H1 (cell line): ENCODE measurements at regions not wholly inside any gene's neighbourhood (a gene's known extent, or its start where the extent isn't known, plus 50 kb on each side); places are given as distances from the start of the nearest gene placed in this dataset.
A peak's percentile ranks its signal among the peaks of the same experiment; 100 is the strongest.
"Not testable (repeated sequence)": the region's sequence is repeated elsewhere in the genome, so short reads cannot be mapped to it uniquely, and the experiment has no call there.

Experiments
- CTCF ChIA-PET: fragments of 300-600 bp; sonication (Branson Sonifier 250); formaldehyde crosslinking; loops from one replicate; lab custom pipeline; 2021; ENCODE audit not compliant: partially characterized antibody; lab: Charles Lee
- POLR2A ChIA-PET: fragments of 300-600 bp; sonication (Branson Sonifier 250); formaldehyde crosslinking; loops from one replicate; lab custom pipeline; 2021; ENCODE audit warnings: inconsistent platforms; ENCODE audit not compliant: partially characterized antibody; lab: Charles Lee
- DNase-seq, 2 experiments: peaks; one replicate each; pipeline versions ENCODE4 v3.0.0 to v3.0.0-alpha.2; 2010 to 2022; ENCODE audit warnings: low spot score in 2 of 2, low read depth in 1 of 2, mixed read lengths in 1 of 2
- FAIRE-seq: peaks from 2 replicates; lab custom pipeline; 2011; peaks lifted over from hg19 to GRCh38; lab: Jason Lieb, UNC
- H2AFZ ChIP-seq: 2 replicates; pipeline ENCODE4 v1.8.1; 2012; ENCODE audit warnings: low read length, inconsistent platforms
- H2AK5ac ChIP-seq: 2 replicates; pipeline ENCODE4 v1.6.1; 2013; ENCODE audit warnings: low read depth, low read length
- H2BK120ac ChIP-seq: replicated peaks from 2 replicates; pipeline ENCODE3; 2013; ENCODE audit warnings: low read depth, low read length, inconsistent platforms
- H2BK12ac ChIP-seq: 2 replicates; pipeline ENCODE4 v1.6.1; 2013; ENCODE audit warnings: low read depth, low read length
- H2BK15ac ChIP-seq: 2 replicates; pipeline ENCODE4 v1.6.1; 2013; ENCODE audit warnings: low read length
- H2BK20ac ChIP-seq: 2 replicates; pipeline ENCODE4 v1.6.1; 2013; ENCODE audit warnings: low read length
- H2BK5ac ChIP-seq: 2 replicates; pipeline ENCODE4 v1.6.1; 2013; ENCODE audit warnings: low read depth, low read length
- H3K14ac ChIP-seq: 2 replicates; pipeline ENCODE4 v1.6.1; 2013; ENCODE audit warnings: inconsistent platforms; ENCODE audit not compliant: insufficient read length
- H3K18ac ChIP-seq: 2 replicates; pipeline ENCODE4 v1.6.1; 2013; ENCODE audit warnings: low read length; ENCODE audit errors: extremely low read depth
- H3K23ac ChIP-seq: 2 replicates; pipeline ENCODE4 v1.6.1; 2013; ENCODE audit warnings: inconsistent platforms; ENCODE audit not compliant: insufficient read length
- H3K23me2 ChIP-seq: 2 replicates; pipeline ENCODE4 v1.6.1; 2013; ENCODE audit warnings: low read depth, low read length
- H3K27ac ChIP-seq: 2 replicates; pipeline ENCODE4 v1.6.1; 2011; ENCODE audit warnings: low read depth, low read length, inconsistent platforms
- H3K27me3 ChIP-seq, 4 experiments: replicated peaks in 1 of 4; 1 replicate in 1 of 4; 2 replicates in 3 of 4; pipeline versions ENCODE4 v1.6.1 to v1.8.1; 2011 to 2013; ENCODE audit warnings: low read length in 3 of 4, mild to moderate bottlenecking in 3 of 4, inconsistent platforms in 2 of 4, mixed read lengths in 2 of 4, moderate library complexity in 1 of 4; ENCODE audit not compliant: control insufficient read depth in 3 of 4, insufficient read depth in 3 of 4; ENCODE audit errors: extremely low read depth in 1 of 4
- H3K36me3 ChIP-seq, 4 experiments: 2 replicates each; pipeline versions ENCODE4 v1.6.1 to v1.8.1; 2011 to 2013; ENCODE audit warnings: mild to moderate bottlenecking in 4 of 4, low read length in 3 of 4, moderate library complexity in 2 of 4, control low read depth in 1 of 4, inconsistent platforms in 1 of 4; ENCODE audit not compliant: insufficient read depth in 4 of 4, control insufficient read depth in 2 of 4
- H3K4ac ChIP-seq: replicated peaks from 2 replicates; pipeline ENCODE3; 2013; ENCODE audit warnings: low read length, low read depth, mixed read lengths, inconsistent platforms; ENCODE audit not compliant: insufficient read length
- H3K4me1 ChIP-seq, 4 experiments: replicated peaks in 1 of 4; 1 replicate in 1 of 4; 2 replicates in 3 of 4; pipeline versions ENCODE4 v1.6.1 to v1.8.1; 2011 to 2013; ENCODE audit warnings: low read length in 3 of 4, inconsistent platforms in 2 of 4, mixed read lengths in 1 of 4; ENCODE audit not compliant: insufficient read depth in 4 of 4, control insufficient read depth in 3 of 4
- H3K4me2 ChIP-seq, 2 experiments: 2 replicates each; pipeline versions ENCODE4 v1.6.1 to v1.8.1; 2011 to 2013; ENCODE audit warnings: low read depth in 2 of 2, low read length in 2 of 2, control low read depth in 1 of 2, inconsistent platforms in 1 of 2, mild to moderate bottlenecking in 1 of 2; ENCODE audit not compliant: insufficient read depth in 1 of 2
- H3K4me3 ChIP-seq, 4 experiments: fragments of 200-600, 300-600 bp in 1 of 4; sonication (generic), shearing (Covaris generic), sonication (Bioruptor Twin) in 1 of 4; 2 replicates each; pipeline versions ENCODE4 v1.5.1 to v1.8.1; 2011 to 2016; ENCODE audit warnings: low read length in 4 of 4, low read depth in 3 of 4, control low read depth in 2 of 4, inconsistent platforms in 2 of 4, mild to moderate bottlenecking in 2 of 4, mixed read lengths in 1 of 4, moderate library complexity in 1 of 4; ENCODE audit not compliant: insufficient read depth in 2 of 4; ENCODE audit errors: extremely low read depth in 1 of 4
- H3K56ac ChIP-seq: replicated peaks from 2 replicates; pipeline ENCODE3; 2013; ENCODE audit warnings: low read depth, mild to moderate bottlenecking, mixed read lengths, low read length, inconsistent platforms; ENCODE audit not compliant: insufficient read length
- H3K79me1 ChIP-seq: 2 replicates; pipeline ENCODE4 v1.6.1; 2013; ENCODE audit warnings: low read depth, low read length, control low read depth
- H3K79me2 ChIP-seq, 2 experiments: 2 replicates each; pipeline versions ENCODE4 v1.6.1 to v1.8.1; 2012 to 2013; ENCODE audit warnings: low read length in 2 of 2, mild to moderate bottlenecking in 2 of 2, inconsistent platforms in 1 of 2; ENCODE audit not compliant: insufficient read depth in 2 of 2, control insufficient read depth in 1 of 2
- H3K9ac ChIP-seq, 4 experiments: replicated peaks in 1 of 4; 1 replicate in 1 of 4; 2 replicates in 3 of 4; pipeline versions ENCODE4 v1.6.1 to v1.8.1; 2011 to 2013; ENCODE audit warnings: low read depth in 3 of 4, low read length in 3 of 4, control low read depth in 2 of 4, mild to moderate bottlenecking in 2 of 4, moderate library complexity in 2 of 4, inconsistent platforms in 1 of 4; ENCODE audit errors: extremely low read depth in 1 of 4
- H3K9me3 ChIP-seq, 2 experiments: 2 replicates each; pipeline versions ENCODE4 v1.6.1 to v1.8.1; 2012 to 2013; ENCODE audit warnings: mild to moderate bottlenecking in 2 of 2, moderate library complexity in 2 of 2, control low read depth in 1 of 2, inconsistent platforms in 1 of 2, low read depth in 1 of 2, low read length in 1 of 2, mixed read lengths in 1 of 2; ENCODE audit not compliant: insufficient read depth in 2 of 2
- H4K20me1 ChIP-seq, 2 experiments: replicated peaks in 1 of 2; 2 replicates each; pipeline versions ENCODE3 to v1.8.1; 2011 to 2013; ENCODE audit warnings: inconsistent platforms in 2 of 2, low read length in 2 of 2, mild to moderate bottlenecking in 1 of 2; ENCODE audit not compliant: insufficient read depth in 2 of 2, control insufficient read depth in 1 of 2
- H4K5ac ChIP-seq: 2 replicates; pipeline ENCODE4 v1.6.1; 2013; ENCODE audit warnings: low read length, low read depth, mixed read lengths, inconsistent platforms; ENCODE audit not compliant: insufficient read length
- H4K8ac ChIP-seq: 2 replicates; pipeline ENCODE4 v1.8.0; 2013; ENCODE audit warnings: mild to moderate bottlenecking, moderate library complexity, low read length, inconsistent platforms; ENCODE audit not compliant: insufficient read depth; ENCODE audit errors: extremely low read depth
- H4K91ac ChIP-seq: replicated peaks from 2 replicates; pipeline ENCODE3; 2013; ENCODE audit warnings: low read length, mixed read lengths, inconsistent platforms; ENCODE audit not compliant: insufficient read length
- WGBS, 2 experiments: shearing (Covaris generic) in 1 of 2; methylation state at CpG; one replicate each; pipeline versions ENCODE4 v1.1.6 to v1.1.7; 2013 to 2015; ENCODE audit warnings: low lambda C conversion rate in 2 of 2, mixed read lengths in 2 of 2, inconsistent platforms in 1 of 2, low coverage in 1 of 2, missing lambda C conversion rate in 1 of 2; ENCODE audit not compliant: insufficient replicate concordance in 2 of 2, insufficient coverage in 1 of 2, insufficient read length in 1 of 2; ENCODE audit errors: extremely low coverage in 1 of 2, missing lambda C conversion rate in 1 of 2; 5-methylcytosine and 5-hydroxymethylcytosine counted together

GRCh38 chr20:30533653-30534052 lies 723.8 kb upstream of the DEFB115 start:
- CTCF ChIA-PET, H3K4me1 ChIP-seq, H3K14ac ChIP-seq, POLR2A ChIA-PET, H4K5ac ChIP-seq, H3K4me2 ChIP-seq, H4K8ac ChIP-seq, H3K27ac ChIP-seq, H2BK120ac ChIP-seq, H2BK5ac ChIP-seq, H3K27me3 ChIP-seq, H4K20me1 ChIP-seq, H3K4ac ChIP-seq, H2AFZ ChIP-seq, DNase-seq, H3K23ac ChIP-seq, H3K79me2 ChIP-seq, H2AK5ac ChIP-seq, H3K23me2 ChIP-seq, H3K18ac ChIP-seq, H3K79me1 ChIP-seq, H3K9ac ChIP-seq, H2BK20ac ChIP-seq, H2BK15ac ChIP-seq, H2BK12ac ChIP-seq, FAIRE-seq, H3K56ac ChIP-seq, H3K4me3 ChIP-seq, H4K91ac ChIP-seq, H3K36me3 ChIP-seq: not testable (repeated sequence)
- H3K9me3 ChIP-seq = peaks cover 2 to 32% of the 10 kb centered on the region in 2 experiments; a peak in 2 of 4 replicates

GRCh38 chr20:30537459-30537858 lies 720.0 kb upstream of the DEFB115 start:
- H2BK120ac ChIP-seq, H2BK20ac ChIP-seq, H3K9ac ChIP-seq, H3K27ac ChIP-seq, H2BK12ac ChIP-seq, H2BK15ac ChIP-seq, H3K23ac ChIP-seq, FAIRE-seq, H3K14ac ChIP-seq, H3K4ac ChIP-seq, H4K91ac ChIP-seq, H3K27me3 ChIP-seq, H3K4me1 ChIP-seq, H2AFZ ChIP-seq, H3K18ac ChIP-seq, H4K20me1 ChIP-seq, H3K56ac ChIP-seq, H3K79me2 ChIP-seq, H4K8ac ChIP-seq, H3K23me2 ChIP-seq, H4K5ac ChIP-seq, H3K79me1 ChIP-seq, H2BK5ac ChIP-seq, H3K36me3 ChIP-seq, H2AK5ac ChIP-seq, POLR2A ChIA-PET, CTCF ChIA-PET: not testable (repeated sequence)
- 93% methylated on average over 20 of the region's 20 CpGs; no CpG with 5 or more reads in 1 of the 2 experiments for WGBS, 2 experiments
- H3K4me3 ChIP-seq = peak overlapping the region in 1 of 4 experiments; percentile 56; a peak in 1 of 8 replicates
- H3K9me3 ChIP-seq = peaks cover 0 to 31% of the 10 kb centered on the region in 2 experiments; a peak in 2 of 4 replicates
- DNase-seq = peak in 1 of 2 experiments; percentile 46
- H3K4me2 ChIP-seq = peak overlapping the region in 1 of 2 experiments; percentile 63; a peak in 1 of 4 replicates
